Chondrocyte (in vitro differentiated cells): ENCODE measurements at regions not wholly inside any gene's neighbourhood (a gene's known extent, or its start where the extent isn't known, plus 50 kb on each side); places are given as distances from the start of the nearest gene placed in this dataset.

Source experiments
- DNase-seq: peaks from one replicate; pipeline ENCODE4 v3.0.0; 2021; ENCODE audit warnings: mixed read lengths, low spot score
- H3K27ac Mint-ChIP-seq: one replicate; pipeline ENCODE4 v1.8.0; 2021; ENCODE audit warnings: mild to moderate bottlenecking, moderate library complexity, mixed read lengths; ENCODE audit not compliant: unreplicated experiment
- H3K27me3 Mint-ChIP-seq: 2 replicates; pipeline ENCODE4 v1.8.0; 2021; ENCODE audit warnings: low read depth, mixed read lengths
- H3K36me3 Mint-ChIP-seq: 2 replicates; pipeline ENCODE4 v1.8.0; 2021; ENCODE audit warnings: low read depth, mixed read lengths
- H3K4me1 Mint-ChIP-seq: 2 replicates; pipeline ENCODE4 v1.8.0; 2021; ENCODE audit warnings: low read depth, mild to moderate bottlenecking, mixed read lengths
- H3K4me3 Mint-ChIP-seq: one replicate; pipeline ENCODE4 v1.8.0; 2021; ENCODE audit warnings: mild to moderate bottlenecking, moderate library complexity, mixed read lengths; ENCODE audit not compliant: unreplicated experiment
- H3K9me3 Mint-ChIP-seq: 2 replicates; pipeline ENCODE4 v1.8.0; 2021; ENCODE audit warnings: low read depth, mixed read lengths
- CTCF ChIP-seq: fragments of 200-600 bp; sonication (generic); IDR thresholded peaks from 2 replicates; pipeline ENCODE4 v1.5.0; 2021; ENCODE audit warnings: antibody characterized with exemption, mild to moderate bottlenecking, moderate library complexity

- Mint-ChIP-seq H3K36me3 (no peaks in the 10 kb centered on the region), H3K27me3 (no peaks in the 10 kb centered on the region), H3K4me1 (no peaks in the 10 kb centered on the region), H3K27ac (no peak overlapping the region), H3K4me3 (no peak overlapping the region), H3K9me3 (no peaks in the 10 kb centered on the region)
- DNase-seq: no peak
- no peak for TF ChIP-seq CTCF
These were observed 2030.6 kb upstream of the NUDT12 start for GRCh38 chr5:105593011-105593760.

- Mint-ChIP-seq H3K27ac (no peak overlapping the region), H3K27me3 (no peaks in the 10 kb centered on the region), H3K36me3 (peaks cover 2% of the 10 kb centered on the region), H3K9me3 (peaks cover 17% of the 10 kb centered on the region), H3K4me1 (no peaks in the 10 kb centered on the region), H3K4me3 (no peak overlapping the region)
- no peak for TF ChIP-seq CTCF
- no peak for DNase-seq
These were observed 2025.5 kb upstream of the NUDT12 start for GRCh38 chr5:105587963-105588662.

- H3K4me1 Mint-ChIP-seq: no peaks in the 10 kb centered on the region
These were observed 2019.5 kb upstream of the NUDT12 start for GRCh38 chr5:105581988-105582690.

GRCh38 chr5:105573575-105573974, 2011.0 kb upstream of the NUDT12 start:
- no peaks in the 10 kb centered on the region for H3K4me1 Mint-ChIP-seq
- peaks cover 11% of the 10 kb centered on the region for H3K9me3 Mint-ChIP-seq
- H3K27me3 Mint-ChIP-seq: no peaks in the 10 kb centered on the region
- TF ChIP-seq CTCF: no peak
- H3K27ac Mint-ChIP-seq: no peak overlapping the region
- no peak for DNase-seq
- no peak overlapping the region for H3K4me3 Mint-ChIP-seq
- H3K36me3 Mint-ChIP-seq: peaks cover 3% of the 10 kb centered on the region

More at GRCh38 chr5:105581988-105582690, 2019.5 kb upstream of the NUDT12 start:
- H3K27ac Mint-ChIP-seq: no peak overlapping the region
- peaks cover 27% of the 10 kb centered on the region for H3K9me3 Mint-ChIP-seq
- no peaks in the 10 kb centered on the region for H3K27me3 Mint-ChIP-seq
- no peak for DNase-seq
- peaks cover 4% of the 10 kb centered on the region for H3K36me3 Mint-ChIP-seq
- H3K4me3 Mint-ChIP-seq: no peak overlapping the region
- no peak for TF ChIP-seq CTCF

GRCh38 chr5:105565531-105565930, 2002.9 kb upstream of the NUDT12 start:
- Mint-ChIP-seq H3K9me3 (peaks cover 6% of the 10 kb centered on the region), H3K36me3 (no peaks in the 10 kb centered on the region), H3K4me3 (no peak overlapping the region), H3K27me3 (no peaks in the 10 kb centered on the region), H3K4me1 (peaks cover 7% of the 10 kb centered on the region), H3K27ac (no peak overlapping the region)
- TF ChIP-seq CTCF: no peak
- DNase-seq: no peak
